H9 (cell line): ENCODE measurements at regions not wholly inside any gene's neighbourhood (a gene's known extent, or its start where the extent isn't known, plus 50 kb on each side); places are given as distances from the start of the nearest gene placed in this dataset.

ENCODE experiments used
- DNase-seq: peaks from one replicate; pipeline ENCODE4 v3.0.0-alpha.2; 2017
- H2AFZ ChIP-seq: one replicate; pipeline ENCODE4 v1.6.1; 2013; ENCODE audit warnings: mild to moderate bottlenecking, low read length, control low read depth, moderate library complexity
- H2AK5ac ChIP-seq: 2 replicates; pipeline ENCODE4 v1.6.1; 2013; ENCODE audit warnings: low read length, control low read depth, mixed read lengths; ENCODE audit not compliant: insufficient read length
- H2BK120ac ChIP-seq: one replicate; pipeline ENCODE4 v1.6.1; 2013; ENCODE audit warnings: low read depth, mild to moderate bottlenecking, low read length, control low read depth, inconsistent platforms; ENCODE audit not compliant: poor library complexity, severe bottlenecking
- H2BK12ac ChIP-seq: 2 replicates; pipeline ENCODE4 v1.6.1; 2013; ENCODE audit warnings: low read length, control low read depth, mixed read lengths, low read depth; ENCODE audit not compliant: insufficient read length
- H2BK15ac ChIP-seq: 2 replicates; pipeline ENCODE4 v1.6.1; 2013; ENCODE audit warnings: low read depth, low read length, control low read depth
- H2BK20ac ChIP-seq: one replicate; pipeline ENCODE4 v1.6.1; 2013; ENCODE audit warnings: low read depth, mild to moderate bottlenecking, low read length, control low read depth, inconsistent platforms; ENCODE audit not compliant: poor library complexity, severe bottlenecking
- H2BK5ac ChIP-seq: 2 replicates; pipeline ENCODE4 v1.6.1; 2013; ENCODE audit warnings: low read length, control low read depth, mixed read lengths; ENCODE audit not compliant: insufficient read length
- H3K14ac ChIP-seq: 2 replicates; pipeline ENCODE4 v1.6.1; 2013; ENCODE audit warnings: low read length, control low read depth; ENCODE audit not compliant: insufficient read depth
- H3K18ac ChIP-seq: 2 replicates; pipeline ENCODE4 v1.6.1; 2013; ENCODE audit warnings: low read depth, mild to moderate bottlenecking, mixed read lengths, low read length, control low read depth; ENCODE audit not compliant: insufficient read length
- H3K23ac ChIP-seq: 2 replicates; pipeline ENCODE4 v1.6.1; 2013; ENCODE audit warnings: low read length, control low read depth, mixed read lengths, low read depth; ENCODE audit not compliant: insufficient read length
- H3K23me2 ChIP-seq: 2 replicates; pipeline ENCODE4 v1.6.1; 2013; ENCODE audit warnings: low read depth, mild to moderate bottlenecking, mixed read lengths, low read length, control low read depth; ENCODE audit not compliant: insufficient read length, poor library complexity, severe bottlenecking
- H3K27ac ChIP-seq: 2 replicates; pipeline ENCODE4 v1.5.1; 2013; ENCODE audit warnings: low read length, control low read depth, mixed read lengths, low read depth; ENCODE audit not compliant: insufficient read length
- H3K27me3 ChIP-seq: 2 replicates; pipeline ENCODE4 v1.6.1; 2013; ENCODE audit warnings: low read length, control low read depth, inconsistent platforms; ENCODE audit not compliant: insufficient read depth
- H3K4ac ChIP-seq: 2 replicates; pipeline ENCODE4 v1.6.1; 2013; ENCODE audit warnings: low read depth, mild to moderate bottlenecking, control low read depth, inconsistent platforms, low read length, moderate library complexity
- H3K4me1 ChIP-seq: 2 replicates; pipeline ENCODE4 v1.6.1; 2013; ENCODE audit warnings: low read length, control low read depth, inconsistent platforms; ENCODE audit not compliant: insufficient read depth
- H3K4me2 ChIP-seq: 2 replicates; pipeline ENCODE4 v1.6.1; 2013; ENCODE audit warnings: low read length, control low read depth, mixed read lengths; ENCODE audit not compliant: insufficient read length, insufficient read depth
- H3K56ac ChIP-seq: 2 replicates; pipeline ENCODE4 v1.6.1; 2013; ENCODE audit warnings: low read depth, mild to moderate bottlenecking, mixed read lengths, low read length, control low read depth; ENCODE audit not compliant: insufficient read length
- H3K79me1 ChIP-seq: 2 replicates; pipeline ENCODE4 v1.6.1; 2013; ENCODE audit warnings: low read depth, mild to moderate bottlenecking, moderate library complexity, low read length, control low read depth, inconsistent platforms; ENCODE audit not compliant: insufficient read depth, poor library complexity, severe bottlenecking
- H3K79me2 ChIP-seq: 2 replicates; pipeline ENCODE4 v1.6.1; 2013; ENCODE audit warnings: low read length, control low read depth, inconsistent platforms; ENCODE audit not compliant: insufficient read depth
- H3K9ac ChIP-seq: 2 replicates; pipeline ENCODE4 v1.6.1; 2013; ENCODE audit warnings: low read length, control low read depth, mixed read lengths; ENCODE audit not compliant: insufficient read length; ENCODE audit errors: extremely low read depth
- H3K9me3 ChIP-seq: one replicate; pipeline ENCODE4 v1.6.1; 2013; ENCODE audit warnings: low read depth, low read length, inconsistent platforms; ENCODE audit not compliant: control insufficient read depth
- H3T11ph ChIP-seq: one replicate; pipeline ENCODE4 v1.6.1; 2013; ENCODE audit warnings: mild to moderate bottlenecking, low read length, control low read depth, inconsistent platforms
- H4K20me1 ChIP-seq: one replicate; pipeline ENCODE4 v1.6.1; 2013; ENCODE audit not compliant: control insufficient read depth, insufficient read length, insufficient read depth
- H4K5ac ChIP-seq: 2 replicates; pipeline ENCODE4 v1.6.1; 2013; ENCODE audit warnings: low read depth, mild to moderate bottlenecking, mixed read lengths, low read length, control low read depth; ENCODE audit not compliant: insufficient read length
- H4K8ac ChIP-seq: replicated peaks from 2 replicates; pipeline ENCODE4 v1.6.1; 2013; ENCODE audit warnings: low read length, control low read depth, mixed read lengths, low read depth; ENCODE audit not compliant: insufficient read length
- H4K91ac ChIP-seq: 2 replicates; pipeline ENCODE4 v1.6.1; 2013; ENCODE audit warnings: low read depth, mild to moderate bottlenecking, moderate library complexity, mixed read lengths, low read length, control low read depth; ENCODE audit not compliant: insufficient read length
- H3K27ac Mint-ChIP-seq, 3 experiments: 2 replicates in 2 of 3; 3 replicates in 1 of 3; pipeline ENCODE4 v1.8.0; 2020 to 2021; ENCODE audit warnings: mixed read lengths in 3 of 3, mild to moderate bottlenecking in 1 of 3, moderate library complexity in 1 of 3
- H3K27me3 Mint-ChIP-seq: 2 replicates; pipeline ENCODE4 v1.8.0; 2021; ENCODE audit warnings: low read depth, mild to moderate bottlenecking, moderate library complexity, mixed read lengths
- H3K36me3 Mint-ChIP-seq, 3 experiments: 2 replicates in 2 of 3; 3 replicates in 1 of 3; pipeline ENCODE4 v1.8.0; 2020 to 2021; ENCODE audit warnings: low read depth in 3 of 3, mixed read lengths in 3 of 3; ENCODE audit not compliant: insufficient read depth in 1 of 3
- H3K4me1 Mint-ChIP-seq, 2 experiments: 2 replicates each; pipeline ENCODE4 v1.8.0; 2020; ENCODE audit warnings: mixed read lengths in 2 of 2
- H3K4me3 Mint-ChIP-seq, 2 experiments: 2 replicates in 1 of 2; 3 replicates in 1 of 2; pipeline ENCODE4 v1.8.0; 2020 to 2021; ENCODE audit warnings: mild to moderate bottlenecking in 2 of 2, mixed read lengths in 2 of 2, moderate library complexity in 1 of 2
- H3K9me3 Mint-ChIP-seq, 2 experiments: 2 replicates in 1 of 2; 3 replicates in 1 of 2; pipeline ENCODE4 v1.8.0; 2020; ENCODE audit warnings: mild to moderate bottlenecking in 2 of 2, mixed read lengths in 2 of 2, moderate library complexity in 1 of 2
- WGBS: extraction: QIAGEN DNeasy Blood & Tissue Kit; methylation state at CpG from one replicate; pipeline ENCODE4 v1.1.7; 2013; ENCODE audit warnings: missing lambda C conversion rate, low lambda C conversion rate, mixed read lengths; ENCODE audit not compliant: insufficient read length; ENCODE audit errors: extremely low coverage; 5-methylcytosine and 5-hydroxymethylcytosine counted together
- TF ChIP-seq, protein P1 (sequence below): fragments of 200-600 bp; sonication (generic); conservative IDR thresholded peaks from 3 replicates; pipeline ENCODE4 v1.8.0; 2021; ENCODE audit warnings: antibody characterized with exemption, mild to moderate bottlenecking

DNA sequence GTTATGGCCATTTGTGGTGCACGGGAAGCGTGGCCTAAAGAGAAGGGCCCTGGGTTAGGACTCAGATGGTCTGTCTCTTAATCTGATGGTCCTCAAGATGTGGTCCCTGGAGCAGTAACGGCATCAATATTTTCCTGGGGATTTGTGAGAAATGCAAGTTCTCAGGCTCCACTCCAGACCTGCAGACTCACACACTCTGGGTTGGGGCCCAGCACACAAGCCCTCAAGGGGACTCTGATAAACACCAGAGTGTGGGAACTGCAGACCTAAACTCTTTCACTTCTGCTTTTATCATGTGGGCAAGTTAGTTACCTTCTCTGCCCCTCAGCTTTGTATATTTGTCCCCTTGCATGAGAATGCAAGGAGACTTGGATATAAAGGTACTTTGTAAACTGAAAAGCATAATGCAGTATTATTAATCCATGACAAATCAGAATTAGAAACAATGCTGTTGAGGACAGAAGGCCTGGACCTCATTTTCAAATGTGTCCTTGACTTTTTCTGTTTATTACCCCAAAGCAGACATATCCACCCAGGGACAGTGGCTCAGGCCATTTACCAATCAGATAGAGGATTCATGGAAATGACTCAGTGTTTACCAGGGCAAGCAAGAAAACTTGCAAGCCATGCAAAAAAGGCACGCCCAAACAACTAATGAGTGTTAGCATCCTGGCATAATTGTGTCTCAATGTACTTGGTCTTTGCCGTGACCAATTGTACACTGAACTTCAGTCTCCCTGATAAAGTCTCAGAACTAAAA, 157.0 kb downstream of the ASCL1 start:
- H3K9ac ChIP-seq: no peak overlapping the region
- no CpG with 5 or more reads among the region's 5 CpGs for WGBS

More for the DNA sequence above, 157.0 kb downstream of the ASCL1 start:
- Histone ChIP-seq H3K27me3 (no peaks in the 10 kb centered on the region), H2BK20ac (no peak overlapping the region), H3K4me1 (no peaks in the 10 kb centered on the region), H3K18ac (no peak overlapping the region), H3T11ph (no peak overlapping the region), H4K20me1 (no peaks in the 10 kb centered on the region), H2BK15ac (no peak overlapping the region), H3K4me2 (no peak overlapping the region), H3K14ac (no peak overlapping the region), H3K4ac (no peak overlapping the region), H4K8ac (no peak overlapping the region), H2AK5ac (no peak overlapping the region), H3K23me2 (no peaks in the 10 kb centered on the region), H3K56ac (no peak overlapping the region), H2AFZ (no peak overlapping the region), H3K9me3 (no peaks in the 10 kb centered on the region), H3K79me2 (no peaks in the 10 kb centered on the region), H2BK120ac (no peak overlapping the region), H3K79me1 (no peaks in the 10 kb centered on the region), H3K27ac (no peak overlapping the region), H3K23ac (no peak overlapping the region), H4K5ac (no peak overlapping the region), H2BK5ac (no peak overlapping the region), H2BK12ac (no peak overlapping the region), H4K91ac (no peak overlapping the region)
- Mint-ChIP-seq H3K27ac (no peak overlapping the region), H3K36me3 (no peaks in the 10 kb centered on the region), H3K4me1 (no peaks in the 10 kb centered on the region), H3K4me3 (no peak overlapping the region), H3K9me3 (no peaks in the 10 kb centered on the region), H3K27me3 (no peaks in the 10 kb centered on the region; the same call in 1 of the 2 replicates)
- no peak for DNase-seq
- TF ChIP-seq, protein P1, sequence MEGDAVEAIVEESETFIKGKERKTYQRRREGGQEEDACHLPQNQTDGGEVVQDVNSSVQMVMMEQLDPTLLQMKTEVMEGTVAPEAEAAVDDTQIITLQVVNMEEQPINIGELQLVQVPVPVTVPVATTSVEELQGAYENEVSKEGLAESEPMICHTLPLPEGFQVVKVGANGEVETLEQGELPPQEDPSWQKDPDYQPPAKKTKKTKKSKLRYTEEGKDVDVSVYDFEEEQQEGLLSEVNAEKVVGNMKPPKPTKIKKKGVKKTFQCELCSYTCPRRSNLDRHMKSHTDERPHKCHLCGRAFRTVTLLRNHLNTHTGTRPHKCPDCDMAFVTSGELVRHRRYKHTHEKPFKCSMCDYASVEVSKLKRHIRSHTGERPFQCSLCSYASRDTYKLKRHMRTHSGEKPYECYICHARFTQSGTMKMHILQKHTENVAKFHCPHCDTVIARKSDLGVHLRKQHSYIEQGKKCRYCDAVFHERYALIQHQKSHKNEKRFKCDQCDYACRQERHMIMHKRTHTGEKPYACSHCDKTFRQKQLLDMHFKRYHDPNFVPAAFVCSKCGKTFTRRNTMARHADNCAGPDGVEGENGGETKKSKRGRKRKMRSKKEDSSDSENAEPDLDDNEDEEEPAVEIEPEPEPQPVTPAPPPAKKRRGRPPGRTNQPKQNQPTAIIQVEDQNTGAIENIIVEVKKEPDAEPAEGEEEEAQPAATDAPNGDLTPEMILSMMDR: no peak
